Fibroblast of lung (primary cell): ENCODE measurements at regions not wholly inside any gene's neighbourhood (a gene's known extent, or its start where the extent isn't known, plus 50 kb on each side); places are given as distances from the start of the nearest gene placed in this dataset.

Source experiments
- EZH2 ChIP-seq: IDR thresholded peaks from 2 replicates; pipeline ENCODE4 v1.5.1; 2012; ENCODE audit warnings: low read length, control low read depth, mild to moderate bottlenecking; ENCODE audit errors: missing control alignments
- TF ChIP-seq, protein P1 (sequence below), 2 donors: IDR thresholded peaks in 1 of 2; conservative IDR thresholded peaks in 1 of 2; 1 replicate in 1 of 2; 2 replicates in 1 of 2; pipeline ENCODE4 v1.5.1; 2011 to 2012; ENCODE audit warnings: low read length in 2 of 2, control low read depth in 1 of 2, inconsistent platforms in 1 of 2, low read depth in 1 of 2, mild to moderate bottlenecking in 1 of 2

DNA sequence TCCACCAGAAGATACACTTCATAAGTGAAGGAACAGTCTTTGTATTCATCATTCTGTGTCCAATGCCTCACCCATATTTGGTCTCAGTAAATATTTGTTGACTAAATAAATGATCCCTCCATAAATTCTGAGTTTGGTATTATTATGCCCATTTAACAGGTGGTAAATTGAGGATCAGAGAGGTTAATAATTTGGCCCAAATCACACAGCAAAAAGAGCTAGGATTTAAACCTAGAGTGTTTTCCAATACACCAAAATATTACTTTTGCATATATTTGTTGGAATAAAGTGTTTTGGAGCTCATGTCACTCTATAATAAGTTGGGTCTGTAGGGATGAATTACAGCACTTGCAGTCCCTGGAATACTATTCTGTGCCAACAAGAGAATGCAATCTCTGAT lies 470.3 kb downstream of the ARHGEF28 start:
- TF ChIP-seq, protein P1, sequence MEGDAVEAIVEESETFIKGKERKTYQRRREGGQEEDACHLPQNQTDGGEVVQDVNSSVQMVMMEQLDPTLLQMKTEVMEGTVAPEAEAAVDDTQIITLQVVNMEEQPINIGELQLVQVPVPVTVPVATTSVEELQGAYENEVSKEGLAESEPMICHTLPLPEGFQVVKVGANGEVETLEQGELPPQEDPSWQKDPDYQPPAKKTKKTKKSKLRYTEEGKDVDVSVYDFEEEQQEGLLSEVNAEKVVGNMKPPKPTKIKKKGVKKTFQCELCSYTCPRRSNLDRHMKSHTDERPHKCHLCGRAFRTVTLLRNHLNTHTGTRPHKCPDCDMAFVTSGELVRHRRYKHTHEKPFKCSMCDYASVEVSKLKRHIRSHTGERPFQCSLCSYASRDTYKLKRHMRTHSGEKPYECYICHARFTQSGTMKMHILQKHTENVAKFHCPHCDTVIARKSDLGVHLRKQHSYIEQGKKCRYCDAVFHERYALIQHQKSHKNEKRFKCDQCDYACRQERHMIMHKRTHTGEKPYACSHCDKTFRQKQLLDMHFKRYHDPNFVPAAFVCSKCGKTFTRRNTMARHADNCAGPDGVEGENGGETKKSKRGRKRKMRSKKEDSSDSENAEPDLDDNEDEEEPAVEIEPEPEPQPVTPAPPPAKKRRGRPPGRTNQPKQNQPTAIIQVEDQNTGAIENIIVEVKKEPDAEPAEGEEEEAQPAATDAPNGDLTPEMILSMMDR (conservative IDR thresholded peaks at IDR 0.05 in 1 of 2, IDR thresholded peaks at IDR 0.05 in 1 of 2; ENCODE audit: low read depth in 1 of 2, low read length in 2 of 2) = no peak
- TF ChIP-seq EZH2 = no peak
